Upper lobe of right lung (tissue), 1 donor: ENCODE measurements at regions not wholly inside any gene's neighbourhood (a gene's known extent, or its start where the extent isn't known, plus 50 kb on each side); places are given as distances from the start of the nearest gene placed in this dataset.
A peak's percentile ranks its signal among the peaks of the same experiment; 100 is the strongest.

Experiments
- ATAC-seq: fragments of 200-7000 bp; cut with Tn5 transposase; one replicate; pipeline ENCODE4 v1.9.1; 2020; ENCODE audit warnings: mild to moderate bottlenecking, moderate library complexity
- DNase-seq: peaks from one replicate; pipeline ENCODE4 v3.0.0-alpha.2; 2020
- H3K27ac ChIP-seq: fragments of 200-600 bp; one replicate; pipeline ENCODE4 v1.8.0; 2022
- H3K27me3 ChIP-seq: fragments of 200-600 bp; one replicate; pipeline ENCODE4 v1.8.0; 2022; ENCODE audit warnings: mild to moderate bottlenecking
- H3K36me3 ChIP-seq: fragments of 200-600 bp; one replicate; pipeline ENCODE4 v1.8.0; 2022
- H3K4me1 ChIP-seq: fragments of 200-600 bp; one replicate; pipeline ENCODE4 v1.8.0; 2022
- H3K4me3 ChIP-seq: fragments of 200-600 bp; one replicate; pipeline ENCODE4 v1.8.0; 2022; ENCODE audit warnings: mild to moderate bottlenecking
- H3K9me3 ChIP-seq: fragments of 200-600 bp; one replicate; pipeline ENCODE4 v1.8.0; 2022
- intact Hi-C: fragments of 100-400 bp; cut with DNase I; formaldehyde crosslinking; loops from one replicate; pipeline ENCODE4 v1.11.0; 2022
- TF ChIP-seq, protein P1 (sequence below): fragments of 200-600 bp; IDR thresholded peaks from one replicate; pipeline ENCODE4 v1.8.0; 2022; ENCODE audit warnings: antibody characterized with exemption
- donor health status: DM: no; HTN: yes; CAD: no; lungs with severe emphysema.

DNA sequence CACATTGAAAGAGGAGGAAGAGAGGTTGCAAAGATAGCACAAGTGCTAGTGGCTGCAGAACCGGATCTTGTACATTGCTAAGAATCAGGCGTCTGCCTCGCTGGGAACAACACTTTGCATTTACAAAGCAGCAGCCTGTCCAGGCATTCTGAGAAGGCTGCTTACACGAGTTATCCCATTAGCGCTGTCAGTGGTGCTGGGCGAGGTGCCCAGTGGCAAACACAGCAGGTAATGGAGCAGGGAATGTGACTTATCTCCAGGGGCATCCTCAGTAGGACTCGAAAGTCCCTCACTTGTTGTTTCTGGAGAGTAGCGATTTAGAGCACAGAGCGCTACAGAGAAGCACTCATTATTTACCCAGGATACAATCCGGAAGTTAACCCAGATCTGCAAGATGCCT is 209.6 kb downstream of the OLFM4 start:
- H3K27ac ChIP-seq: no peak overlapping the region
- H3K9me3 ChIP-seq: no peaks in the 10 kb centered on the region
- no peaks in the 10 kb centered on the region for H3K36me3 ChIP-seq
- intact Hi-C loops: no loop called here
- ATAC-seq (no peak), DNase-seq (no peak)
- H3K27me3 ChIP-seq: peaks cover 4% of the 10 kb centered on the region
- H3K4me1 ChIP-seq: no peaks in the 10 kb centered on the region
- no peak overlapping the region for H3K4me3 ChIP-seq
- TF ChIP-seq, protein P1, sequence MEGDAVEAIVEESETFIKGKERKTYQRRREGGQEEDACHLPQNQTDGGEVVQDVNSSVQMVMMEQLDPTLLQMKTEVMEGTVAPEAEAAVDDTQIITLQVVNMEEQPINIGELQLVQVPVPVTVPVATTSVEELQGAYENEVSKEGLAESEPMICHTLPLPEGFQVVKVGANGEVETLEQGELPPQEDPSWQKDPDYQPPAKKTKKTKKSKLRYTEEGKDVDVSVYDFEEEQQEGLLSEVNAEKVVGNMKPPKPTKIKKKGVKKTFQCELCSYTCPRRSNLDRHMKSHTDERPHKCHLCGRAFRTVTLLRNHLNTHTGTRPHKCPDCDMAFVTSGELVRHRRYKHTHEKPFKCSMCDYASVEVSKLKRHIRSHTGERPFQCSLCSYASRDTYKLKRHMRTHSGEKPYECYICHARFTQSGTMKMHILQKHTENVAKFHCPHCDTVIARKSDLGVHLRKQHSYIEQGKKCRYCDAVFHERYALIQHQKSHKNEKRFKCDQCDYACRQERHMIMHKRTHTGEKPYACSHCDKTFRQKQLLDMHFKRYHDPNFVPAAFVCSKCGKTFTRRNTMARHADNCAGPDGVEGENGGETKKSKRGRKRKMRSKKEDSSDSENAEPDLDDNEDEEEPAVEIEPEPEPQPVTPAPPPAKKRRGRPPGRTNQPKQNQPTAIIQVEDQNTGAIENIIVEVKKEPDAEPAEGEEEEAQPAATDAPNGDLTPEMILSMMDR: no peak

- DNase-seq: no peak
- peaks cover 4% of the 10 kb centered on the region for H3K27me3 ChIP-seq
- TF ChIP-seq, protein P1: no peak
- H3K4me3 ChIP-seq: no peak overlapping the region
- H3K36me3 ChIP-seq: no peaks in the 10 kb centered on the region
- no peak overlapping the region for H3K27ac ChIP-seq
- no peaks in the 10 kb centered on the region for H3K4me1 ChIP-seq
- no peak for ATAC-seq
- H3K9me3 ChIP-seq: no peaks in the 10 kb centered on the region
- intact Hi-C loops: no loop called here
Measured at GRCh38 chr13:53240401-53241025, 211.9 kb downstream of the OLFM4 start.

GRCh38 chr13:53241891-53242348 is 213.3 kb downstream of the OLFM4 start:
- Histone ChIP-seq H3K4me3 (no peak overlapping the region), H3K27ac (no peak overlapping the region), H3K4me1 (no peaks in the 10 kb centered on the region), H3K36me3 (no peaks in the 10 kb centered on the region), H3K27me3 (peaks cover 4% of the 10 kb centered on the region), H3K9me3 (no peaks in the 10 kb centered on the region)
- DNase-seq (no peak), ATAC-seq (no peak)
- TF ChIP-seq, protein P1: no peak
- intact Hi-C loops: no loop called here

DNA sequence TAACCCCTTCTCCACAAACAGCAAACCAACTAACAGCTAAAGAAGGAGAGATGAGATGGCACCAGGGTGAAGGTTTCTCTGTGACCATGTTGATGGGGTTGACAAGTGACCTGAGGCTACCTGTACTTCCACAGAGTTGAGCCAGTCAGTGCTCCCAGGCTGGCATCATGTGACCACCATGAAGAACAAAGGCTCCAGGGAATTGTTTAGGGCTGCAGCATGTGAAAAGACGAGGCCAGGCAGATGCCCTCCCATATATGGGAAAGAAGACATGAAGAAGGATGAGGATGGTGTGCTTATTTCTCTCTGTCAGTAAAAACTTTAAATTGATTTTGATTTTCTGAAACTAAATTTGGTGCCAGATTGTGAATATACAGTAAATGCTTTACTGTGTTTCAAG is 220.6 kb downstream of the OLFM4 start:
- no peaks in the 10 kb centered on the region for H3K27me3 ChIP-seq
- H3K36me3 ChIP-seq: no peaks in the 10 kb centered on the region
- no peaks in the 10 kb centered on the region for H3K4me1 ChIP-seq
- TF ChIP-seq, protein P1: no peak
- ATAC-seq (no peak), DNase-seq (no peak)
- H3K4me3 ChIP-seq: no peak overlapping the region
- no peak overlapping the region for H3K27ac ChIP-seq
- H3K9me3 ChIP-seq: no peaks in the 10 kb centered on the region
- intact Hi-C loops: no loop called here

GRCh38 chr13:53250272-53250875 is 221.8 kb downstream of the OLFM4 start:
- intact Hi-C loops: no loop called here
- no peaks in the 10 kb centered on the region for H3K27me3 ChIP-seq
- no peaks in the 10 kb centered on the region for H3K9me3 ChIP-seq
- no peaks in the 10 kb centered on the region for H3K4me1 ChIP-seq
- H3K4me3 ChIP-seq: no peak overlapping the region
- peak; percentile 84 for ATAC-seq
- TF ChIP-seq, protein P1: peak; percentile 80
- DNase-seq: no peak
- H3K36me3 ChIP-seq: no peaks in the 10 kb centered on the region
- H3K27ac ChIP-seq: no peak overlapping the region
